CD4-positive, alpha-beta T cell treated with Interleukin-10 for 1 hour (primary cell): ENCODE measurements at regions not wholly inside any gene's neighbourhood (a gene's known extent, or its start where the extent isn't known, plus 50 kb on each side); places are given as distances from the start of the nearest gene placed in this dataset.
"Not testable (repeated sequence)": the region's sequence is repeated elsewhere in the genome, so short reads cannot be mapped to it uniquely, and the experiment has no call there.

Experiments
- DNase-seq: peaks from one replicate; pipeline ENCODE4 v3.0.0-alpha.2; 2020

DNA sequence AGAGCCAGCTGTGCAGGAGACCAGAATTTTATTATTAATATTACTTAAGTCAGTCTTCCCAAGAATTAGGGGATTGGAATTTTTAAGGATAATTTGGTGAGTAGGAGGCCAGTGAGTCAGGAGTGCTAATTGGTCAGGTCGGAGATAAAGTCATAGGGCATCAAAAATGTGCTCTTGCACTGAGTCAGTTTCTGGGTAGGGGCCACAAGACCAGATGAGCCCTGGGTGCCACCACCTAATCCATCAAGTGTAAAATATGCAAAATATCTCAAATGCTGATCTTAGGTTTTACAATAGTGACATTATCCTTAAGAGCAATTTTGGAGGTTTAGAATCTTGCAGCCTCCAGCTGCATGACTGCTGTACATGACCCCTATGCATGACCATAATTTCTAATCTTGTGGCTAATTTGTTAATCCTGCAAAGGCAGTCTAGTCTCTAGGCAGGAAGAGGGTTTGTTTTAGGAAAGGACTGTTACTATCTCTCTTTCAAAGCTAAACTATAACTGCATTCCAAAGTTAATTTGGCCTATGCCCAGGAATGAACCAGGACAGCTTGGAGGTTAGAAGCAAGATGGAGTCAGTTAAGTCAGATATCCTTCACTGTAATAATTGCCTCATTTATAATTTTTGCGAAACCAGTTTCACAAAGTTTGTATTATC, 215.9 kb downstream of the RNF152 start:
- no peak for DNase-seq

DNA sequence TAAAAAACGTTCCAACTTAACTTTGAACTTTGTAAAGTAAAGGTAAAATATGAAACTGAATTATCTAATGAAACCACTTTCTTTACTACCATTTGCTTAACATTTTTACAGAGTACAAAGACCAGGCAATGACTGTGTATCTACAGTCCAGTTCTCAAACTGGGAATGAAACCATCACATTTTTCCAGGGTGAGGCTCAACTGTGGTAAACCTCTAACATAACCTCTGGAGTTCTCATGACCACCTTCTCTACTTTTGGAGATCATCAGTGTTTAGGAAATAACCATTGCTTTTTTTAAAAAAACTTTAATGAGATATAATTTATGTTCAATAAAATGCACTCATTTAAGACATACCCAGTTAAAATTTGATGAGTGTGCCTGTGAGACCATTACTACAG, 223.5 kb downstream of the RNF152 start:
- DNase-seq = no peak

DNA sequence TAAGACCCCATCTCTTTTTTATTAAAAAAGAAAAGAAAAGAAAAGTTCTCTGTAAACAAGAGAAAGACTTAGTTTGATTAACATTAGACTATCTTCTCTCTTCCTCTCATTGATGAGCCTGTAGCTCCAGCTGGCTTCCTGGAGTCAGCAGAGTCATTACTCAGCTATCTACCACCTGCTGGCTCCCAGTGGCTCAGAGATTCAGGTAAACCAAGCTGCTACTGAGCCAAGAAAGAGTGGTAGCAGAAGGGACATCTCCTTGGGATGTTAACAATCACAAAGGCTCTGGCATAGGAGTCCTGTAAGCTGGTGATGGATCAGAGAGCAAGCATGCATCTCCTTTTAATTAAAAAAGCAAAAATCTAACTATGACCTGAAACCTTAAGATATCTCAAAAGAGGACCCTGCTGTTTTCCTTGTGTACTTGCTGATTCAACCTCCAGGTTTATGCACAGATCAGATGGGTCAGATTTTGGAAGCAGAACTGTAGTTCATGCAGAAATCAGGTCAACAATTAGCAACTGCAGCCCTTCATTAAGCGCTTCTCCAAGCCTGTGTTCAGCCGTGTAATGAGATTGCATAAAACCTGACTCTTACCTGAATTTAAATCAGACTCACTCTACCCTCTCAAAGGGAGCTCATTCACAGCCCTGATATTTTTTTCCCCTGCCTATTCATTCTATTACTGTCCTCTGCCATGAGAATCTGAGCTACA, 225.8 kb downstream of the RNF152 start:
- no peak for DNase-seq

DNA sequence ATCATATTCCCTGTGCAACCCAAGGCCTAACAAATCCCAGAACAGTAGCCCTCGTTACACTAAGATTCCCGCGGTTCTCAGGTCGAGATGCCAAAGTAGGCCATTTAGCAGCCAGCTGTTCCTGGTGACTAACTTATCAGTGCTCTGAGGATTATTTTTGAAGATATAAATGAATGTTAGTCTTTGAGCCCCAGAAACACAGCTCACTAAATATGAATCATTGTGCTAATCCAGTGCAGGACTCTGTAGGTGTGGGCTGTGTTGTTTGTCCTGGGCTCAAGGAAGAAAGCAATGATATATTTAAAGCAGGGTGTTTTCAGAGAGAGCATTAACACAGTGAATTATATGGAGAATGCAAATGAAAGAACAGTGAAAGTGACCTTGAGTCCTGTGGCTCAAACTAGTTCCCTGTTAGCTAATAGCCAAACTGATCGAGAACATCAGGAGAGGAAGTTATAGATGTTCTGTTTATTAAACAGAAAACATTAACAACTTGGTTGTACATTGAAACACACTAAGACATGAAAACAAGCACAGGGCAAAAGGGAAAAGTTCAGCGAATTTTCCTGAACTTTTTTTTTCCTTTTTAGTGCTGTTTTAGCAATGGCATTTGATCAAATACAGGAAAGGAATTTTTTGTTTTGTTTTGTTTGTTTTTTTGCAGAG, 228.3 kb downstream of the RNF152 start:
- no peak for DNase-seq

DNA sequence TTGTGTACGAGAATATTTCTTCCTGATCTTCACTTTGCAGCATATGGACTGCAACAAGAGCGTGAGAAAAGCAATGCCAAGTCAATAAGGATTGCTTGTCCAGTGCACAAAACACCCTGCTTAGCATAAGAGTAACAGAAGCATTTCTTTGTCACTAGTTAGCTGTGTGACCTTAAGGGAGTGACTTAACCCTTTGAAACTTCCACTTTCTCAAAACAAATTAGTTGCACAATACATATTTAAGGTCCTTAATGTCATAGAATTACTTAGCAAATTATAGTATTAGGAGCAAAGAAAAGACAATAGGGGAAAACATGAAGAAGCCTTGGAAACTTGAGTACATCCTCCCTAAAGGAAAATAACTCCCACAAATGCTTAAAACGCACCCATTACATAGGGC, 230.1 kb downstream of the RNF152 start:
- DNase-seq = no peak

DNA sequence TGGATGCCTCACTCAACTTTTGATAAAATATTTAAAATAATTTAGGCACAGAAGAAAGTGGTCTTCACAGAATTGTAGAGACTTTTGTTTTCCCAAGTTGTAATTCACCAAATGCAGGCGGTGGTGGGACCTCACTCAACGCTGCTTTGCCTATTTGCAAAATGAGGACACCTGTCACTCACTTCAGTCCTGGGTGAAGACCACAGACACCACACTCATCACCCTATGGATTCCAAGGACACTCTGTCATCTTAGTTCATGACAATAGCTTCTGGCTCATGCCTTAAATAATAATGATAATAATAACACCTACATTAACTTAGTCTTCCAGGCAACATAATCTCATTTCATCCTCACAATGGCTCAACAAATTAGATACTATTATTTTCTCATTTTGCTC, 234.4 kb downstream of the RNF152 start:
- no peak for DNase-seq

DNA sequence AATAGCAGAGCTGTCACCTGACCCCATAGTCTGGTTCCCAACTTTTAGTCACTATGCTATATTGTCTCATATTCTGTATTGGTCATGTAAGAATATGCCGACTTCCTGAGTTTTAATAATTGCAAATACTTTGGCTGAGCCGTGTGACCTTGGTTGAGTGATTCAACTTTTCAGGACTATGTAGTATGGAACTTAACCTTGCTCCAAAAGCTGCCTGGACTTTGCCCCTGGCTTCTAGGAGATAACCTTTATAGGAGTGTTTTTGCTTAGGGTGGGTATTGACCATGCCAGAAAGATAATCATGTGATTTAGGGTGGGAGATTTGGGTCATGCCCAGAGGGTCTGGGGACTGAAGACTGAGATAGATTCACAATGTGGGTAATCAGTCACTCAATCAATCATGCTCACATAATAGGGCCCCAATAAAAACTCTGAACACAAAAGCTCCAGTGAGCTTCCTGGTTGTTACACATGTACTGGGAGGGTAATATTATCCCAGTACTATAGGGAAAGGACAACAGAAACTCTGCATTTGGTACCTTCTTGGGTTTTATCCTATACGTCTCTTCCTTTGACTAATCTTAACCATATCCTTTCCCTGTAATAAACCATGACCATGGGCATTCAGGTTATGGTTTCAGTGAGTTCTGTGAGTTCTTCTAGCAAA, 235.6 kb downstream of the RNF152 start:
- DNase-seq = no peak

DNA sequence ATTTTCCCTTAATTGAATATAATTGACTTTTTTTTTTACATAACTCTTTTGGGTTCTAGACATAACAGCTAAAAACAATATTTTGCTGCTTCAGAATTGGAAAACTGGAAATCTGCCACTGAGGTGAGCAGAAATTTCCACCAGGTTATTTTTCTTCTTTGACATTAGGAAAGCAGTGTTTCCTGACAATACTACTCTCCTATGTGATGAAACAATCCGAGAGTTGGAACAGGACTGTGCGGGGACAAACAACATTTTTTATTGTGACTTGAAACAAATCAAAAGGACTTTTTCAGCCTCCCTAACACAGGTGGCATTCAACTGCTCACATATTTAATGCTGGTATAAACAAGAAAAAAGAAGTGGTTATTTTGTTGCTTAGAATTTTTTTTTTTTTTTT, 237.2 kb downstream of the RNF152 start:
- DNase-seq = no peak

DNA sequence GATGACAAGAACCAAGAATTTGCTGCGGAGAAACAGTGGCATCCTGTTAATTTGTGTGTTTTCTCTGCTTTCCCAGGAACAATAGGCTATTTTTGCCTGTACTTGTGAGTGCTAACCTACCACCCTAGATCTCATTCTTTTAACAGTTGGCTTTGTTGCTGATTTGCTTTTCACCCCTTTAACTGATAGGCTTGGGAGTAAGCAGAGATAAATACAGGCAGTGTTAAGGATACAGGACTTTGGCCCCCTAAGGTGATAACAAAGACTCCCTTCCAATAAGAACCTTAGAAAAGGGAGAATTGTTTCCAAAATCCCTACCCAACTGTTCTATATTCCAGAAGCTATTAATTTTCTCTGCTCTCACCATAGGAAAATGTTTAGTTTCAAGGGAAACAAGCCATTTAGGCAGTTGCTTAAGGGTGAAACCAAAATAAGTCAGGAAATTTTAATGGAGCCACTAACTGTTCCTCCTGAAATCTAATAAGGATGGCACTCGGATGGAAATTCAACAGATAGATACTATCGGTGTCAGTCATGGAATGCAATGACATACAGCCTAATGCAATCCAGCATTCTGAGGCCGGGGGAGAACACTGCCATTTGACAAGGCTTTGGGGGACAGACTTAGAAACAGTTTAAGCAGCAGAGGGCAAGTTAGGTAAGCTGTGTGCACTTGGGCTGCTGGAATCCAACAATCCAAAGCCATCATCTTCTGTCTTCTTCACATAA, 238.8 kb downstream of the RNF152 start:
- no peak for DNase-seq

DNA sequence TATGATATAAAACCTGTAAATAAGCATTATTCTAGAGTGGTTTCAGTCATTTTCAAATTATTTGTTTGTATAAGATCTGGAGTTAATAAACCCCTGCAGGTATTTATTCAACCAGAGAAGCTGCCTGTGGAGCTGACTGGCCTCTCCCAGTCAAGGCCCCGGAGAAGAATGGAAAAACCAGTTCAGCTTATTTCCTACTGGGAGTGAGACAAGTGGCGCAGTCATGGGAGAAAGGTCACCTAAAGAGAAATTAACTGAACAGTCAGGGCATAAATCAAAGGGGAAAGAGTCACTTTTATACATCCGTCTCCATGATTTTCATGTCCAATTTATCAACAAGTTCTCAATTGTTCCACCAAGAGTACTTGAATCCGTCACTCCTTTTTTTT, 240.9 kb downstream of the RNF152 start:
- no peak for DNase-seq

DNA sequence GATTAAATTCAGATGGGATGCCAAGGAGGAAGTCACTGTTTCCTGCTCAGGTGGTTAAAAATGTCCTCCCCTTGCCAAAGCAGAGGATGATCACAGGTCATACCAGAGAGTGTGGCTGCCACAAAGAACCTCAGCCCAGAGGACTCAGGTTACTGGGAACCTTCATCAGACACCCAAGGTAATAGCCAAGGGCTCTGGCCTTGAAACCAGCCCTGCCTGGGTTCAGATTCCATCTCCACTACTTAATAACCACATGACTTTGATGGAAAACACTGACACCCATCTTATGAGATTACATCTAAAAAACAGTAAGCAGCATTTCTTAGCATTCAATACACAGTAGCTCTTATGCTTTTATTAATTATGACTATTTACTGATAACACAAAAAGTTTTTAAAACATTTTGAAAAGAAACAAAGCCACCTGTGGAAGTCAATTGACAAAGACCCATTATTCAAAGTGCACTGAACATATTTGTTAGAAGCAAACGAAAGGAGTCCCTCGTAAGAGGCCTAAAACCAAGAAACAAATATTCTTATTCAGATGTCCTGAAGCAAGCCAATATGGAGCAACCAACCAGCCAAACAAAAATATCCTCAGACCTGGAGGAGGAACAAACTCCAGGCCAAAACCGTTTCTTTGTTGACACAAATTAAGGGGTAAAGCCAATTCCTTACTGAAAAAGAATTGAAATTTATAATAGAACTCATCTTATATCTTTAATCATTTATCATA, 241.5 kb downstream of the RNF152 start:
- DNase-seq = no peak

DNA sequence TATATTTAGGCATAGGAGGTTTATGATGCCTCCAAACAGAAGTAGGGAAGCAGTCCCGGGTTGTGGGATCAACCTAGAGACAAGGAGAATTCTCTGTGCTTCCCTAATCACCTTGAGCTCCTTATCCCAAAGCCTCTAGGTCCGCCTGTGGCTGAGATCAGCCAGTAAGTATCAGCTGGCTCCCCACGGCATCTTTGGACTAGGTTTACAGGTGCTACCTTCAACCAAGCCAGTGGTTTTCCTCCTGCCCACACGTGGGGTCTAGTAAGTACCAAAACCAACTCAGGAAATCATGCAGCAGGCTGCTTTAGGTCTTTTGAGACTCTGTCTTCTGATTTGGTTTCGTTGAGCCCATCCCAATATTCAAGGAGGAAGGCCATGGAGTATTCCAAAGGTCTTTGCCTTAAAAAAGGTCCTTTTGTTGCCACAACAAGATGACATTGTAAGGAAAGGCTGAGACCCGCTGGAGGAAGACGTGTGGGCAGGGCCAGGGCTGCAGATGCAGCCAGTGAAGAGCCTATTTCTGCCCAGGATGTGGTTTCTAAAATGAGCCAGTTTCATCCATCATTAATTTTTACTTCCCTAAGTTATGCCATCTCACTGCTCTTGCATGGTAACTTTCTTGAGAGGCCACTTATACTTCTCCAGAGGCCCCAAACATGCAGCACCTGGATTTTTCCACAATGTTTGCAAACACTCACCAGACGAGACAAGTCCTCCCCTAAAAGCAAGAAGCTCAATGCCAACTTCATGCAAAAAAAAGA, 248.7 kb downstream of the RNF152 start:
- DNase-seq = no peak

DNA sequence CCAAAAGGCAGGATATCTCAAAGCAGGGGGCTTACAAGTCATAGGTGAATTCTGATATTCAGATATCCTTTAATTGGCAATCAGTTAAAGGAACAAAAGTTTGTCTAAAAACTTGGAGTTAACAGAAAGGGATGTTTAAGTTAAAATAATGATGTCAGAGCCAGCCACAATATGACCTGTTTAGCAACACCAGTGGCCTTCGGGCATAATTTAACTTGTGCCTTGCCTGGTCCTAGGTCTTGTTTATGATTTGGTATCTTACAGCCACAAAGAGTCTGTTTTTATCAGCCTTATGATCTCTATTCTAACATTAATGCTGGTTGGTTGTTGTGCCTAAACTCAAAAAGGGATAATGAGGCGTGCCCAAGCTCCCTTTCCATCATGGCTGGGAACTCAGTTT, 252.9 kb downstream of the RNF152 start:
- no peak for DNase-seq

DNA sequence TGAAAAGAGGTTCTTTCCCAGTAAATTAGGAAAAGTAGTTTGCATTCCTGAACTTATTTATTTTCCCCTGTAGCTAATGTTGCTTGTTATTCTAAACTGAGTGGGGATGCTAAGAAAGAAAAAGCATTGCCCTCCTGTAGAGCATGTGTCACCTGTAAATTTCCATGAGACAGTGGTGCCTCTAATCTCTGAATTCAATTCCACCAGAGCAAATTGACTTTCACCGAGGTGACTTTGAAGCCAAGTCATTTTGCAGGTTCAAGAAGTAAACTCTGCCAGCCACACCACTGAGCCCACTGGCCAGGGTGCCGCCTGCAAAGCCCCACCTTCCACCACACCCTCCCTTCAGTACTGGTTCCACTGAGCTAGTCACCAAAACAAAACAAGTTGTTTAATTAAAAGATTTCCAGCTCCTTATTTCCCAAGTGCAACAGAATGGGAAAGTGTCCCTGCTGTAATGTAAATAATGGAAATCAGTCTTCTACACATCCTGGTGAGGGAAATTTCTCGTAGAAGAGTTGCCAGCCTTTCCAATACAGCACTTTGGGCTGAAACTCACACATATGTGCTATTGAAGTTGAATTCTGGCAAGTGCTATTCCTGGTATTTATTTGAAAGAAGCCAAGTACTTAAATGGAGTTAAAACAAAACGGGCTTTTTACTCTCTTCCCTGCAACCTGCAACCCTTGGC, 254.8 kb downstream of the RNF152 start:
- no peak for DNase-seq

DNA sequence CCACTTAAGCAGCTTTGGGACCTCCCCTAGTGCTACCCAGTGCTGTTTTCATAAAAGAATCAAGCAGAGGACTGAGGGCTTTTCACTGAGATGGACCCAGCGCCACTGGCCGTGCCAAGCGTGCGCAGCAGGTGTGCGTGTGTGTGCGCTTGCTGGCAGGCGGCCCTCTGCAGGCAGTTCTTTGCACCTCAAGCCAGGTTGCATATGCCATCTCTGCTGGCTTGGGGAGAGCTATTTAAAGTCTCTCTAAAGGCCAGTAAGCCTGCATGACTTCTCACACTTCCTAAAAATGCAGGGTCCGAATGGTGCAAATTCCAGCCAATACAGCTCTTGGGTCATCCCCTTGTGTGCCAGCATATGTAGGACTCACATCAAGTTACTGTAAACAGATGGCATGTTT, 255.5 kb downstream of the RNF152 start:
- no peak for DNase-seq

DNA sequence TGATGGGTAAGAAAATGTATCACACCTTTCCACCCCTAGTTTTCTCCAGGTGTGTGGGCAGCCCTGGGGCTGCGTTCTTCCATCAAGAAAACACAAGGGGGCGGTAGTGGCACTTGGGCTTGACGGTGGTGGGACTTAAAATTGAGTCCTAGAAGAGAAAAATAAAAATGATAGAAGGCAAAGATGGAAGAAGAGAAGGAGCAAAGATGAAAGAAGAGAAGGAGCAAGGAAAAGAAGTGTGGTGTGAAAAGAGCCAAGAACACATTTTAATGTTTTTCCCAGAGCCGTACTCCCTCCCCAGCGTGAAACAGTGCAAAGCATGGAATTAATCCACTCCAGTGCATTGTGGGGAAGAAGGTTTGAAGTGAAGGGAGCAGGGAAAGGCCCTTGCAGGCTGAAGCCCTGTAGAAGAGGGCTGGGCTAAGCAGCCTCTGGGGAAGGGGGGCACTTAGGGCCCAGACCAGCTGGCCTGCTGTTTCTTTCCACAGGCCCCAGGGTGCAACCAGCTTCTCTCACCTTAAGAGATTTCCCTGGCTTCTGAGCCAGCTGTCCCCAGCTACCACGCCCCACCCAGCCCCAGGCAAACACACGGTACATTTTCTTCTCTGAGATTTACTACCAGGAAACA, 256.8 kb downstream of the RNF152 start:
- peak; percentile 29 for DNase-seq

DNA sequence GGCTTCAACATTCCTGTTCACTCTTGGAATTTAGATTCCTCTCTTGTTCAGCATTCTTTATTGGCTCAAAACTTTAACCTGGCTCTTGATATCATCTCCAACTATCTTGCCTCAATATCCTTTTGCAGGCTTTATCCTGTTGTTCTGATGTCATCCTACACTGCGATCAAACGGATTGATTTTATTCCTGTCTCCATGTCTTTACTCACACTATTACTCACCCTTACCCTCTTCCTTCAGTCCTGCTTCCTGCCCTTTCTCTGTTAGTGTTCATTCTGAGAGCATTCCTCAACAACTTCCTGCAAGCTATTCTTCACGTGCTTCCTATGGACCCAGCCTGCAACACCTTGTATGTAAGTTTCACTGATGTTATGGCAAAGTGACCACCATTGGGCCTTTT, 264.7 kb downstream of the RNF152 start:
- no peak for DNase-seq

DNA sequence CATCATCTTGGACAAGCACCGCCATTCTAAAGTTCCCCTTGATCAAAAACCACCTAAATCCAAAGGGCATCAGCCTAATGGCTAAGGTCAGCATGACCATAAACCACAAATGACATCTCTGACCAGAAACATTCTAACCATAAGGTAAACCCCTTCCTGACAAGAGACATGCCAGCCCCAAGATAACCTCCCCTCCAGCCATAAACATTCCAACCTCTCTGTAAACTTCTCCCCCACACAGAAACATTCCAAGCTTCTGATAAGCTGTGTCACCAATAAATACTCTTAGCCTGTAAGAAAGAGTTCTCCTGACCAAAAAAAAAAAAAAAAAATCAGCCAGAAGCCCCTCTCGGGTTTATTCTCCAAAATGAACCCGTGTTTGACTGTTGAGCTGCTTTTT, 268.2 kb downstream of the RNF152 start:
- DNase-seq = not testable (repeated sequence)

DNA sequence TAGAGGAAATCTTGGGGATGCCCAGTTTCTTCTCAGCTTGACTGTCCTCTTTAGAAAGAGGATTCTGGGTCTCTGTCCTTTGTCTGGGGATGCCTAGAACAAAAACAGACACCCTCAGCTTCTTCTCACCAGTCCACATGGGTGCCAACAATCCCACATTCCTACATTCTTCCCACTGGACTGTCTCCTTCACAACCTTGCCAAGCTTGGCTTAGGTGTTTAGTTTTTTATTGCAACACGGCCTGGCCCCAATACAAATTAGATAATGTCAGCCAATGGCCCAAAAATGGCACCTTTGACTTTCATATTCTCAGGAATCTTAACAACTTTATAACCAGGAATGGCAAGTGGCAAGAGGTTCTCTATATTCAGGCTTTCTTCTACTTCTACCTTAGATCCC, 273.0 kb downstream of the RNF152 start:
- DNase-seq = no peak

DNA sequence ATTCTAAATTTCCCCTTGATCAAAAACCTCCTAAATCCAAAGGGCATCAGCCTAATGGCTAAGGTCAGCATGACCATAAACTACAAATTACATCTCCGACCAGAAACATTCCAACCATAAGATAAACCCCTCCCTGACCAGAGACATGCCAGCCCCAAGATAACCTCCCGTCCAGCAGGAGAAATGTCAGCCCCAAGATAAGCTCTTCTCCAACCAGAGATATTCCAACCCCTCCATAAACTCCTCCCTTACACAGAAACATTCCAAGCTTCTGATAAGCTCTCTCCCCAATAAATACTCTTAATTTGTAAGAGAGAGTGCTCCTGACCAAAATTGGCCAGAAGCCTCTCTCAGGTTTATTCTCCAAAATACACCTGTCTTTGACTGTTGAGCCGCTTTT, 274.0 kb downstream of the RNF152 start:
- DNase-seq = no peak
